CD4-positive, alpha-beta T cell treated with Interleukin-17A for 1 hour (primary cell): ENCODE measurements at regions not wholly inside any gene's neighbourhood (a gene's known extent, or its start where the extent isn't known, plus 50 kb on each side); places are given as distances from the start of the nearest gene placed in this dataset.
"Not testable (repeated sequence)": the region's sequence is repeated elsewhere in the genome, so short reads cannot be mapped to it uniquely, and the experiment has no call there.

Experiments
- DNase-seq: peaks from one replicate; pipeline ENCODE4 v3.0.0-alpha.2; 2020

GRCh38 chr5:24145806-24146205, 499.0 kb downstream of the CDH10 start:
- DNase-seq: no peak

- no peak for DNase-seq
Measured at GRCh38 chr5:24161559-24161958, 483.2 kb downstream of the CDH10 start.

- DNase-seq: no peak
Measured at GRCh38 chr5:24162343-24162742, 482.4 kb downstream of the CDH10 start.

GRCh38 chr5:24163091-24163490, 481.7 kb downstream of the CDH10 start:
- no peak for DNase-seq

- no peak for DNase-seq
Measured at GRCh38 chr5:24167806-24168205, 477.0 kb downstream of the CDH10 start.

- no peak for DNase-seq
Measured at GRCh38 chr5:24170026-24170425, 474.8 kb downstream of the CDH10 start.

- DNase-seq: not testable (repeated sequence)
Measured at GRCh38 chr5:24170930-24171329, 473.8 kb downstream of the CDH10 start.

- no peak for DNase-seq
Measured at GRCh38 chr5:24177821-24178220, 467.0 kb downstream of the CDH10 start.

GRCh38 chr5:24183981-24184380, 460.8 kb downstream of the CDH10 start:
- no peak for DNase-seq

GRCh38 chr5:24188216-24188925, 456.4 kb downstream of the CDH10 start:
- no peak for DNase-seq

- DNase-seq: no peak
Measured at GRCh38 chr5:24196789-24197188, 448.0 kb downstream of the CDH10 start.

GRCh38 chr5:24208686-24209106, 436.1 kb downstream of the CDH10 start:
- no peak for DNase-seq

- no peak for DNase-seq
Measured at GRCh38 chr5:24215114-24215513, 429.7 kb downstream of the CDH10 start.

- DNase-seq: no peak
Measured at GRCh38 chr5:24222876-24223275, 421.9 kb downstream of the CDH10 start.

- no peak for DNase-seq
Measured at GRCh38 chr5:24225051-24225450, 419.7 kb downstream of the CDH10 start.

GRCh38 chr5:24226479-24226878, 418.3 kb downstream of the CDH10 start:
- no peak for DNase-seq

GRCh38 chr5:24227881-24228280, 416.9 kb downstream of the CDH10 start:
- not testable (repeated sequence) for DNase-seq

- DNase-seq: no peak
Measured at GRCh38 chr5:24232041-24232440, 412.7 kb downstream of the CDH10 start.

- DNase-seq: no peak
Measured at GRCh38 chr5:24232929-24233498, 411.8 kb downstream of the CDH10 start.

- no peak for DNase-seq
Measured at GRCh38 chr5:24235946-24236345, 408.8 kb downstream of the CDH10 start.

GRCh38 chr5:24245821-24246220, 399.0 kb downstream of the CDH10 start:
- DNase-seq: no peak

GRCh38 chr5:24264547-24264946, 380.2 kb downstream of the CDH10 start:
- no peak for DNase-seq

GRCh38 chr5:24265306-24265705, 379.5 kb downstream of the CDH10 start:
- no peak for DNase-seq

- no peak for DNase-seq
Measured at GRCh38 chr5:24268482-24269056, 376.2 kb downstream of the CDH10 start.
